ENCODE measurements at regions not wholly inside any gene's neighbourhood (a gene's known extent, or its start where the extent isn't known, plus 50 kb on each side); places are given as distances from the start of the nearest gene placed in this dataset.
"Not testable (repeated sequence)": the region's sequence is repeated elsewhere in the genome, so short reads cannot be mapped to it uniquely, and the experiment has no call there.

GRCh38 chr3:101950985-101951733 lies 101.8 kb downstream of the NFKBIZ start:
- no peak for DNase-seq

GRCh38 chr3:101954361-101954760 lies 105.0 kb downstream of the NFKBIZ start:
- no peak for DNase-seq

GRCh38 chr3:101954936-101955335 lies 105.6 kb downstream of the NFKBIZ start:
- no peak for DNase-seq

GRCh38 chr3:101962055-101962454 lies 112.7 kb downstream of the NFKBIZ start:
- DNase-seq, result no peak

GRCh38 chr3:101963902-101964362 lies 114.6 kb downstream of the NFKBIZ start:
- DNase-seq, result no peak

GRCh38 chr3:101964861-101965260 lies 115.5 kb downstream of the NFKBIZ start:
- no peak for DNase-seq

- DNase-seq, result no peak
These were observed 116.9 kb downstream of the NFKBIZ start for GRCh38 chr3:101966226-101966625.

GRCh38 chr3:101970212-101970611 lies 120.9 kb downstream of the NFKBIZ start:
- no peak for DNase-seq

GRCh38 chr3:101970905-101971304 lies 121.6 kb downstream of the NFKBIZ start:
- DNase-seq, result no peak

- DNase-seq, result no peak
These were observed 123.3 kb downstream of the NFKBIZ start for GRCh38 chr3:101972430-101973162.

GRCh38 chr3:101973163-101973505 lies 123.8 kb downstream of the NFKBIZ start:
- DNase-seq, result no peak

GRCh38 chr3:101975415-101975814 lies 126.1 kb downstream of the NFKBIZ start:
- not testable (repeated sequence) for DNase-seq

GRCh38 chr3:101976473-101976872 lies 127.2 kb downstream of the NFKBIZ start:
- no peak for DNase-seq

GRCh38 chr3:101978348-101978747 lies 129.0 kb downstream of the NFKBIZ start:
- DNase-seq, result no peak

- no peak for DNase-seq
These were observed 129.7 kb downstream of the NFKBIZ start for GRCh38 chr3:101979033-101979432.

- no peak for DNase-seq
These were observed 135.0 kb downstream of the NFKBIZ start for GRCh38 chr3:101984356-101984755.

- DNase-seq, result no peak
These were observed 139.3 kb downstream of the NFKBIZ start for GRCh38 chr3:101988596-101988995.

- no peak for DNase-seq
These were observed 140.4 kb downstream of the NFKBIZ start for GRCh38 chr3:101989578-101990200.

- DNase-seq, result no peak
These were observed 143.5 kb downstream of the NFKBIZ start for GRCh38 chr3:101992863-101993262.

- DNase-seq, result no peak
These were observed 145.1 kb downstream of the NFKBIZ start for GRCh38 chr3:101994386-101994785.

- DNase-seq, result no peak
These were observed 146.2 kb downstream of the NFKBIZ start for GRCh38 chr3:101995371-101996046.

GRCh38 chr3:101996832-101997231 lies 147.5 kb downstream of the NFKBIZ start:
- DNase-seq, result no peak

GRCh38 chr3:101998256-101998926 lies 149.1 kb downstream of the NFKBIZ start:
- DNase-seq, result no peak

Measured in NCI-H1694 treated with DMSO at 0.1 percent for 48 hours (cell line).